Right atrium auricular region (tissue), 2 donors: ENCODE measurements at regions not wholly inside any gene's neighbourhood (a gene's known extent, or its start where the extent isn't known, plus 50 kb on each side); places are given as distances from the start of the nearest gene placed in this dataset.

Experiments
- DNase-seq: peaks from one replicate; pipeline ENCODE4 v3.0.0-alpha.2; 2019; ENCODE audit warnings: low spot score
- H3K27ac ChIP-seq, 2 donors: fragments of 200-600 bp; sonication (generic); 1 replicate in 1 of 2; 2 replicates in 1 of 2; pipeline ENCODE4 v1.5.1; 2016 to 2019
- H3K27me3 ChIP-seq, 2 donors: fragments of 200-600 bp; sonication (generic); one replicate each; pipeline versions ENCODE4 v1.5.1 to v1.6.0; 2017 to 2019
- H3K36me3 ChIP-seq: fragments of 200-600 bp; sonication (generic); one replicate; pipeline ENCODE4 v1.5.1; 2016
- H3K4me1 ChIP-seq, 2 donors: fragments of 200-600 bp; sonication (generic); one replicate each; pipeline versions ENCODE4 v1.5.1 to v1.6.0; 2017 to 2019
- H3K4me3 ChIP-seq, 2 donors: fragments of 200-600 bp; sonication (generic); 1 replicate in 1 of 2; 2 replicates in 1 of 2; pipeline ENCODE4 v1.5.1; 2017 to 2019; ENCODE audit warnings: mild to moderate bottlenecking in 1 of 2, moderate library complexity in 1 of 2
- H3K9me3 ChIP-seq, 2 donors: fragments of 200-600 bp; sonication (generic); one replicate each; pipeline ENCODE4 v1.5.1; 2019
- TF ChIP-seq, protein P1 (sequence below), 2 donors: fragments of 200-600 bp; sonication (generic); IDR thresholded peaks; one replicate each; pipeline ENCODE4 v1.5.1; 2019; ENCODE audit warnings: antibody characterized with exemption in 2 of 2

GRCh38 chr11:98967005-98967404, 53.7 kb upstream of the CNTN5 start:
- TF ChIP-seq, protein P1, sequence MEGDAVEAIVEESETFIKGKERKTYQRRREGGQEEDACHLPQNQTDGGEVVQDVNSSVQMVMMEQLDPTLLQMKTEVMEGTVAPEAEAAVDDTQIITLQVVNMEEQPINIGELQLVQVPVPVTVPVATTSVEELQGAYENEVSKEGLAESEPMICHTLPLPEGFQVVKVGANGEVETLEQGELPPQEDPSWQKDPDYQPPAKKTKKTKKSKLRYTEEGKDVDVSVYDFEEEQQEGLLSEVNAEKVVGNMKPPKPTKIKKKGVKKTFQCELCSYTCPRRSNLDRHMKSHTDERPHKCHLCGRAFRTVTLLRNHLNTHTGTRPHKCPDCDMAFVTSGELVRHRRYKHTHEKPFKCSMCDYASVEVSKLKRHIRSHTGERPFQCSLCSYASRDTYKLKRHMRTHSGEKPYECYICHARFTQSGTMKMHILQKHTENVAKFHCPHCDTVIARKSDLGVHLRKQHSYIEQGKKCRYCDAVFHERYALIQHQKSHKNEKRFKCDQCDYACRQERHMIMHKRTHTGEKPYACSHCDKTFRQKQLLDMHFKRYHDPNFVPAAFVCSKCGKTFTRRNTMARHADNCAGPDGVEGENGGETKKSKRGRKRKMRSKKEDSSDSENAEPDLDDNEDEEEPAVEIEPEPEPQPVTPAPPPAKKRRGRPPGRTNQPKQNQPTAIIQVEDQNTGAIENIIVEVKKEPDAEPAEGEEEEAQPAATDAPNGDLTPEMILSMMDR (IDR thresholded peaks at IDR 0.05), result no peak
- Histone ChIP-seq H3K9me3 (no peaks in the 10 kb centered on the region), H3K27me3 (no peaks in the 10 kb centered on the region), H3K4me1 (no peaks in the 10 kb centered on the region), H3K4me3 (no peak overlapping the region), H3K27ac (no peak overlapping the region), H3K36me3 (no peaks in the 10 kb centered on the region)
- DNase-seq, result no peak
